ENCODE measurements at regions not wholly inside any gene's neighbourhood (a gene's known extent, or its start where the extent isn't known, plus 50 kb on each side); places are given as distances from the start of the nearest gene placed in this dataset.
"Not testable (repeated sequence)": the region's sequence is repeated elsewhere in the genome, so short reads cannot be mapped to it uniquely, and the experiment has no call there.

DNA sequence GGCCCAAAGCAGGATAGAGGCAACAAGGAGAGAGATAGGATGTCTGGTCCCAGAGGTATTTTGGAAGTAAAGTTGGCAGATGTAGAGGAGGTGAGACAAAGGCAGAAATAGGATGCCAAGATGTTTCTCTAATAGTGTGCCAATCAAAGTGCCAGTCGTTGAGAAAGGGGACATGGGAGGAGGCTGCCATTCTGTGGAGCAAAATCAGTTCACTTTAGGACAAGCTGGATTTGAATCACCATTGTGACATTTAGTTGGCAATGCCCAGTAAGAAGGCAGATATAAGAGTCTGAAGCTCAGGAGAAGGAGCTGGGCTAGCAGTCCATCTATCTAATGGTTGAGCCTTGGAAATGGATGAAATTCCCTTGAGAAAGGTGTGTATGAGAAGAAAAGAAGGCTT is 53.8 kb downstream of the ADRB2 start:
- DNase-seq (ENCODE audit: low read depth) = no peak

DNA sequence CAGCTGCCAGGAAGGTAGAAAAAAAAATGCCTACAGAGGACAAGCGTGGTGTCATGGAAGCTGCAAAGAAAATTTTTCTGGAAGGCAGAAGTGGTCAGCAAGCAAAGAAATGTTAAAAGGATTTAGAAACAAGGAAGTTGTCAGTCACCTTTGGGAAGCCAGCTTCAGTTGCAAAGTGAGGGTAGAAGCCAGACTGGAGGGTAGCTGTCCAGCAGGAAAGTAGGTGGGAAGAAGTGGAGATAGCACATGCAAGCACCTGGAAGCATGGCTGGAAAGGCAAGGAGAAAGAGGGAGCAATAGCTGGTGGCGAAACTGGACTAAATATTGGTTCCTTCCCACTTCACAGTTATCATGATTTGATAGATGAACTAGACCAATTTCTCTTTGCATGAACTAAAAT is 54.3 kb downstream of the ADRB2 start:
- no peak for DNase-seq (ENCODE audit: low read depth)

DNA sequence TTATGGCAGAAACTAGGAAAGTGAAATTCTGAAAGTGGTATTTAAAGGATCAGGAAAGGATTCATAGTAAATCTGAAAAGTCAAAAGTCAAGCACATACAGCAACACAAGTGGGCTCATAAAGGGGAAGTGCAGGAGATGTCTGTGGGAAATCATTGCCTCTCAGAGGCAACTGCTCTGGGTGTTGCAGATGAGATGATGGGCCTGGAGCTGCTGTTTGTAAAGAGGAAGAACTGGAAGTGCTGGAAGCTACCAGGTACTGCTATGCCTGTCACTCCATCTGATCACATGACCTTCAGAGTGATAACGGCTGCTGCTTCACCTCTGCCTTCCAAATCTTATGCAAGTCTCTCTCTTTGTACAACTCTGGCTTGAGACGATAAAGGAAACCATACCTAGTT is 55.9 kb downstream of the ADRB2 start:
- no peak for DNase-seq (ENCODE audit: low read depth)

DNA sequence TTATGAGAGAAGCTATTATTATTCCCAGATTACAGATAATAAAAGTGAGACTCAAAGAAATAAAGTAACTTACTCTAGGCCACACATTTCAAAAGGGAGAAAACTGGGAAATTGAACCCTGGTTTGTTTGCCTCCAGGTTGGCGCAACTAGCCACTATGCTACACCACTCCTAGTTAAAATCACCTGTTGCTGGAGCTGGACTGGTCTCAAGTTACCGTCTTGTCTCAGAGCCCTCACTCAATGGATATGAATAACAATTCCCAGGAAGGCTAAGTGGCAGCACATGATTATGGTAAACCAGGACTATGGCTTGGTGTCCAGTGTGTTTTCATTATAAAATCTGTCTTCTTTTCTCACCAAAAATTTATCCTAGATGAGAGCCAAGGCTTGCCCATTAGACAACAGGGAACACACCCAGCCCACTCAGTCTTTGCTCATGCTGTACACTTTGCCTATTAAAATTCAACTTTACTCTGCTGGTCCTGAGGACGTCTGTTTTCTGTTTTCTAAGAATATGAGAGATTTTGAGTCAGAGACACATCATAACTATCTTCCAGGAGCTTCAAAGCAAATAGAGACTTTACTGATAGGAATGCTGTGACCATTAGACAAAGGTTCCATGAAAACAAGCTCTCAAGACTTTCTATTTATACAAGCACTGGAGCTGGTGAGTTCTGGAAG is 58.1 kb downstream of the ADRB2 start:
- no peak for DNase-seq (ENCODE audit: low read depth)

DNA sequence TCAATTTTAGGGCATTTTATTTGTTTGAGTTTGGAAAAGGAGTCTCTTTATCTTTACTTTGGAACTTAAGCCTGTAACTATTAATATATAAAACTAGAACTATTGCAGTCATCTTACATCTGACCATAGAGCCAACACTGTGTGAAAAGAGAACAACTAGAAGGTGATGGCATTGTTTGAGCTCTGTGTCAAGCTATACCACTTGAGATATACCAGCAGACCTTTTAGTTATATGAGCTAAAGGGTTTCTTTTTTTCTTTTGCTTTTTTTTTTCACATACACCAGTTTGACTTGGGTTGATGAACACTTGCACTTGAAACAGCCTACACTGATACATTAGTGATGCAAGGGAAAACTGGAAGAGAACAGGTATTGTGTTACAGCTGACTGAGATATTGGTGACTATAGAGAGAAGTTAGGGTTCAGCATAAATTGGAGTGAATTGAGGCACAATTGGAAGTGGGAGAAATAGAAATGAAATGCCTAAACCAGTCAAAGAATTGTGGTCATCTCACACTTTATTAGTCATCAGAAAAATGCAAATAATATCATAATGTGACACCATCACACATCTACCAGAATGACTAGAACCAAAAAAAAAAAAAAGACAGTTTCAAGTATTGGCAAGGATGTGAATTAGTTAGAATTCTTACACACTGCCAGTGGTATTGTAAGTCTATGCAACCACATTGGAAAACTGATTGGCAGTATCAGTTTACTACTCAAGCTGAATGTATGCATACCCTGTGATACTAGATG is 60.9 kb downstream of the ADRB2 start:
- no peak for DNase-seq (ENCODE audit: low read depth)

DNA sequence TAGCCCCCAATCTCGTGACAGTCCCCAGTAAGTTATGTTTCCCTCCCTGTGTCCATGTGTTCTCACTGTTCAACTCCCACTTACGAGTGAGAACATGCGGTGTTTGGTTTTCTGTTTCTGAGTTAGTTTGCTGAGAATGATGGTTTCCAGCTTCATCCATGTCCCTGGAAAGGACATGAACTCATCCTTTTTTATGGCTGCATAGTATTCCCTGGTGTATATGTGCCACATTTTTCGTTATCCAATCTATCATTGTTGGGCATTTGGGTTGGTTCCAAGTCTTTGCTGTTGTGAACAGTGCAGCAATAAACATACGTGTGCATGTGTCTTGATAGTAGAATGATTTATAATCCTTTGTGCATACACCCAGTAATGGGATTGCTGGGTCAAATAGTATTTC is 63.5 kb downstream of the ADRB2 start:
- DNase-seq (ENCODE audit: low read depth) = not testable (repeated sequence)

DNA sequence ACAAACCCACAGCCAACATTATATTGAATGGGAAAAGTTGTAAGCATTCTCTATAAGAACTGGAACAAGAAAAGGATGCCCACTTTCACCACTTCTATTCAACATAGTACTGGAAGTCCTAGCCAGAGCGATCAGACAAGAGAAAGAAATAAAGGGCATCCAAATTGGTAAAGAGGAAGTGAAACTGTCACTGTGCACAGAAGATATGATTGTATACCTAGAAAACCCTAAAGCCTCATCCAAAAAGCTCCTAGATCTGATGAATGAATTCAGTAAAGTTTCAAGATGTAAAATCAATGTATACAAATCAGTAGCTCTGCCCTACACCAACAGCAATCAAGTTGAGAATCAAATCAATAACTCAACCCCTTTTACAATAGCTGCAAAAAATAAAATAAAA is 69.0 kb downstream of the ADRB2 start:
- DNase-seq (ENCODE audit: low read depth) = not testable (repeated sequence)

DNA sequence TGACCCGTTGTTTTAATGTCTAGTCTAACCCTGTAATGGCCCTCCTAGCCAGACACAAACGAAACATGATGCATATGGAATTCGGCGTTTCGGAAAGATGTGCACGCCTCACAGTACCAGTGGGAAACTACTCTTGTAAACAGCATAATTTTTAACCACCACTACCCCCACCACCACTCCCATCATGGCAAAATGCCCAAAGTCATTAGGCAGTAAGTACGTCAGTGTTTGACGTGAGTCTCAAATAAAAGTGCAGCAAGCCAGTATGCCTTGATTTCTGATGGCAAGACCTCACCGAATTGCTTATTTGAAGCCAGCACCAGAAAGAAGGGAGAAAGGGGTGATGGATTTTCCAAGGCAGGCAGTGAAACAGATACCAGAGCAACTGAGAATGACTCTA is 71.4 kb downstream of the ADRB2 start:
- no peak for DNase-seq (ENCODE audit: low read depth)

DNA sequence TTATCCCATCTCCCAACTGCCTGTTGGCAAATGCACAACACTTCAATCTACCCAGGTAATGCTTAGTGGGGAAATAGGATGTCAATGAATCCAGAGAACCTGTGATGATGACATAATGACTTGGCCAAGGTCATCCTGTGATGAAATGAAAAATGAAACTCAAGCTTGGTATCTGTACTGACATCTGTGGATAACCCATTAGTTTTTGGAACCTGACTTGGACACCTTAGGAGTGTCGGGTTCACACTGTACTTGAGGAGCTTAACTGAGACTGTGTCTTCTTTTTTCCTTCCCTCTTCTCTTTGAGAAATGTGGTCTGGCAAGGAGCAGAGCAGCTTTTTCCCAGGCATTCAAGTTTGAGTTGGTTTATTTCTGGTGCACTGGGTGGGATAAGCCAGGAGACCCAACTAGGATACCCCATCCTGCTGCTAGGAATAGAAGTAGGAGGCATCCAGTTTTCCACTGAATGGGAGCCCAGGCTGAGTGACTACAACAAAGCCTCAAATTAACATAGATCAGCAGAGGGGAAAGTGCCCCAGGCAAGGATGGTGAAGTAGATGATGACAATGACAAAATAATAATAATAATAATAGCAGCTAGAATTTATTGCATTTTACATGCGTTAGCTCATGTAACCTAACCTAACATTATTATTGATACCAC is 72.1 kb downstream of the ADRB2 start:
- no peak for DNase-seq (ENCODE audit: low read depth)

DNA sequence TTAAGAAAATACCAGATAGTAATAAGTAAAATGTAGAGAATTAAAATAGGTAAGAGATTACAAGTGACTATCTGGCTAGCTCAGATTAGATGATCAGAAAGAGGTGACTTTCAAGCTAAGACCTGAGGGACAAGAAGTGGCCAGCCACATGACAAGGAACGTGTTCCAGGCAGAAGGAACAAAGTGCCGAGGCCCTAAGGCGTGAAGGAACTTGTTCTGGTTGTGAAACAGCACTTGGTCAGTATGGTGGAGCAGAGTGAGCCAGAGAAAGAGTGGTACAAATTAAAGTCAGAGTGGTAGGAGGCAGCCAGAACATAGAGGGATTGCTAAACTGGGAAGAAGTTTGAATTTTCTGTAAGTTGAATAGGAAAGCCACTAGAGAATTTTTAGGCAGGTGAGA is 73.6 kb downstream of the ADRB2 start:
- DNase-seq (ENCODE audit: low read depth) = no peak

DNA sequence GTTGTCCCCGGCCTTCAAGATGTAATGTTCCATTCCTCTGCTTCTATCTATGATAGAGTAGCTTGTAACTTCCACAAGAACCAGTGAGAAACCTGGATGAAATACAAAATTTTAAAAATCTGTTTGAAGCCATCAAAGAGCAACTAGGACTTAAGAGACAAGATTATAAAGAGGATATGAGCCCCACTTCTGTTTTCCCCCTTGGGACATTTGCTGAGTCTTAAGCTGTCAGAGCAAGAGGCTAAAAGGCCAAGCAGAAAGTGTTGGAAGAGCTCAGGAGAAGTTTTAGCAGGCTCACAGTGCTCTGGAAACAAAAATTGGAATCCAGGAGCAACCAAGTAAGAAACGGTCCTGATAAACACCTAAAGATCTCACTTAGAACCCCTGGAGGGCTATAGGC is 76.1 kb downstream of the ADRB2 start:
- DNase-seq (ENCODE audit: low read depth) = no peak

DNA sequence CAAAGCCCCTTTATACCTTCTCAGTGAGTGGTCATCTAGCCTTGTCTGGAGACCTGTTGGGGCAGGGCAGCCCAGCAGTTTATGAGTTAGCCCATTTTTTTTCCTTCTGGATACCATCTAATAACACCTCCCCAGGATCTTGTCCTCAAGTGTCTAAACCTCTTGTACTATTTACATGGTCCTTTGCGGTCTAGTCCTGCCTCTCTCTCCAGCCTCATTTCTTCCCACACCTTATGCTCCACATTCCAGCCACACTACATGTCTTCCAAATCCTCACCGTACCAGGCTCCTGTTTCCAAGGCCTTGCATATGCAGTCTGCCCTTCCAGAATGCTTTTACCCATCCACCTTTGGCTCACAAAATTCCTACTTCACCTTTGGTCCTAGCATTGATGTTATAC is 77.2 kb downstream of the ADRB2 start:
- DNase-seq (ENCODE audit: low read depth) = no peak

DNA sequence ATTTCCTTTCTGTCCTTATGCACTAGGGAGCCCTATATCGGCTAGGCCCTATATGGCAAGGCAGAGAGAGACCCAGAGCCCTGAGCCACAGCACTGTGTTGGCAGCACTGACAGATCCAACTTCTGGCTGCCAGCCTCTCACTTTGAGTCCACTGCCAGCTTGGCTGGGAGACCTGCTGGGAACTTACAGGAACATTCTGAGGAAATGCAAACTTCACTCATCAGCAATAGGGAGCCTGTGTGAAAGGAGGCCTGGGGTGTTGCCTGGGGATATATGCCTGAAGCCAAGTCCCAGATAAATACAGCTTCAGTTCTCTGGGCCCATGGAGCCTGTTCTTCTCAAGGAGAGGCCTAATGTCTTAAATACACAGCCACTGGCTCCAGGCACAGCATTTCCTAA is 78.0 kb downstream of the ADRB2 start:
- no peak for DNase-seq (ENCODE audit: low read depth)

DNA sequence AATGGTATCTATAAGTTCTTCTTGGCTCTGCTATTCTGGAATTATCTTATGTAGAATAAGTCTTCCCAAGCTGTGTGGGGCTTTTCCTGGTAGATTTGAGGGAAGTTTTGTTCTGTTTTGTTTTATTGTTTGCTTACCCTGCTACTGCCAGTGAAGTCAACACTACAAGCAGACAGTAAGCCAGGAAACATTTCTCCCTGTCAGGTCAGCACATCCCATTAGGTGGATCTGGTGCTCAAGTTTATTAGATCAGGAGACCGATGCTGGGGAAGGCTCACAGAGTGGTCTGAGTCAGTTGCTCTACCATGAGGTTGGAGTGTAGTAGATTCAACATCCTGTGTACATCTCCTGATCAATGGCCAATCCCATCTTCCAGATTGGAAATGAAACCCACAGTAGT is 79.1 kb downstream of the ADRB2 start:
- no peak for DNase-seq (ENCODE audit: low read depth)

DNA sequence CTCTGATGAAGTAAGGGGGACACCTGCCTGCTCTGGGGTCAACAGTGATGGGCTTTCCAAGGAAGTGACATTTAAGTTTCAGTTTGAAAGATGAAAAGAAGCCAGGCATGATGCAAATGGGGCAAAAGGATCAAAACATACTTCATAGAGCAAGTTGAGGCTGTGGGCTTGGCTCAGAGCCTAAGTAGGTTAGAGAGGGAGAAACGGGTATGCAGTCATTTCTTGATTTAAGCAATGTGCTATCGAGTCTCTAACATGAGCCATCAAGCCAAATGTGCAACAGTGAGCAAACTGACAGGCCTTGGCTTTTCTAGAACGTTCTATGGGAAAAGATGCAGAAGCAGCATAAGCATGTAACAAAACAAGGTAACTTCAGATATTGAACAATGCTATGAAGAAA is 80.6 kb downstream of the ADRB2 start:
- no peak for DNase-seq (ENCODE audit: low read depth)

DNA sequence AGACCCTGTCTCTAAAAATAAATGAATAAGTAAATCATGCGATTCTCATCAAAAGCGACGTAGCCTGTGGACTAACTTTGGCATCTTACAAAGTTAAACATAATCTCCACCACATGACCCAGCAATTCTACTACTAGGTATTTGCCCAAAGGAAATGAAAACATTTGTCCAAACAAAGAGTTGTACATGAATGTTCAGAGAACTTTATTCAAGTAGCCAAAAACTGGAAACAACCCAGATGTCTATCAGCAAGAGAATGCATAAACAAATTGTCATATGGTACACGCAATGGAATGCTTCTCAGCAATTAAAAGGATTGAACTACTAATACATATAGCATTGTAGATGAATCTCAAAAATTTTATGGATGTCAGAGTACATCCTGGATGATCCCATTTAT is 82.6 kb downstream of the ADRB2 start:
- DNase-seq (ENCODE audit: low read depth) = peak; percentile 51

DNA sequence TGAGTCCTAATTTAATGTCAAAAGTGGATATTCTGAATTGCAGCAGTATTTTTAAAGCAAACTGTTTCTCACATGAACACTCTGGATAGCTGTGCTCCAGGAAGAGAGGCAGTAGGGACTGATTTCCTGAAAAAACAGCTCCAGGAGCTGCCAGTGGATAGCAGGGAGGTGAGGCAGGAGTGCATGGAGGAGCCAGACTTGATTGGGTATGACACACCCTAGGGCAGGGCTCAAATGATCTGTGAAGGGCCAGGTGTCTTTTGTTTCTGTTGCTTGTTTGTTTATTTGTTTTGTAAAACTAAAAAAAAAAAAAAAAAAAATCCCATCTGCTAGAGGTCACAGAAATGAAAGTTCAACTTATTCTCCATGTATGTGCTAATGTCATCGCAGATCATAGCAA is 83.4 kb downstream of the ADRB2 start:
- DNase-seq (ENCODE audit: low read depth) = no peak

DNA sequence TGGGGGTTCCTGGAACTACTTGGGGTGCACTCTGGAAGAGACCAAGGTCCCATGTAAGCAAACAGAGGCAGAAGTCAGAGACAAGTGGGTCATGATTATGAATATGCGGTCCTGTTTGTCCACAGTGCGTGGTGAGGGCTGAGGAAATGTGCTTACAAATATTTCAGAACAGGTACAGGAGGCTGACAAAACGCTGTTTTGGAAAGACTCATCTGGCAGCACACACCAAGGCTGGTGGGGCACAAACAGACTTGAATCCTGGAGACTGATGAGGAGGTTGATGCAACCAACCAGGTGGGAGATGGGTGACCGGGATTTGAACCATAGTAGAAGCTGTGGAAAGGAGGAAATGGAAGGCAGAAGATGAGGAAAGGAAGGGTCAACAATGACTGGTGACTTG is 83.8 kb downstream of the ADRB2 start:
- DNase-seq (ENCODE audit: low read depth) = no peak

DNA sequence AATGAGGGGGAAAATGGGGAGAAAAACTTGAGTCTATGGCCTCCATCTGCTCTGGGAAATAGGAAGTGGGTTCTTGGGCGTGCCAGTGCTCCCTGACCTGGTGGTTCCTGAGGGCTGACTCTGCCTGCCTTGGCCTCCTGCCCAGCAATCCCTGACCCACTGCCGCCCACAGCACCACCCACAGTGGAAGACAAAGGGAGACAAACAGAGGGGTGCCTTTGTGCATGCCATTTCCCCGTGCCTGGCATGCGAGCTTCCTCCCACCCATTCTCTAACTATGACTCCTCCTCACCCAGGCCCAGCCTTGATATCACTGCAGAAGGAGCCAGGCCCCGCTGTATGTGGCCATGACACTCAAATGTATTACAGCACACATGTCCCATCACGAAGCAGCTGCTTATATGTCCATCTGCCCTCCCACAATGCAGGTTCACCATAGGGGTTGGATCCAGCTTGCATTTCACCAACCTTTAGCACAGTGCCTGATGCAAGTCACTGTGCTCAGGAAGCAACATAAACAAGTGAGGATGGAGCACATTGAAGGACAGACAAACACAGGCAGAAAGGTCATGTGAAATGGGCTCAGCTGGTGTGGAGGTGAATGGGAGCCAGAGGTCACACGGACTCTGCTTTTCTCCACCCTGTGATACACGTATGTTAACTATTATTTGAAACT is 84.4 kb downstream of the ADRB2 start:
- peak; percentile 72 for DNase-seq (ENCODE audit: low read depth)

DNA sequence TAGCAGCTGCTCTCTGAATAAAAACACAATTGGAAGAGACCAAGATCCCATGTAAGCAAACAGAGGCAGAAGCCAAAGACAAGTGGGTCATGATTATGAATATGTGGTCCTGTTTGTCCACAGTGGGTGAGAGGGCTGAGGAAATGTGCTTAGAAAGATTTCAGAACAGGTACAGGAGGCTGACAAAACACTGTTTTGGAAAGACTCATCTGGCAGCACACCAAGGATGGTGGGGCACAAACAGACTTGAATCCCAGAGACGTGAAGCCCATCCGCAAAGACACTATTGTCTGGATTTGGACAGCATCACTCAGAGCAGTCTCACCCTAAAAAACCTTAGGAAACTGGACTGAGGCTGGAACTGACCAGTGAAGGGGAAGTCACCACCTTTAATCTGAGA is 85.0 kb downstream of the ADRB2 start:
- no peak for DNase-seq (ENCODE audit: low read depth)

DNA sequence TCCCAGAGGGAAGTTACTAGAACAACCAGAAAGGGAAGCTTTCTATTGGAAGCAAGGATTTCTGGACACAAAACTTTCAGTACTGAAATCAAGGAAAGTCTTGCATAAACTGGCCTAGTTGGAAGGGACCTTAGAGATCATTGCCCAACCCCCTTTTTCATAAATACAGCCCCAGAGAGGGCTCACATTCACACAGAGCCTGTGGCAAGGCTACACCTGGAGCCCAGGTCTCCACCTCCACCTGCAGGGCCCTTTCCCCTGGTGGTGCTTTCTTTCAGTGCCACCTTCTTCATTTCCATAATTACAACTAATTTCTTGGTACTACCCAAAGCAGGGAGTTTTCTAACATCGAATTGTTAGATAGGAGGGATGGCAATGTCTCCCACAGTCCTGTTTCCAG is 85.7 kb downstream of the ADRB2 start:
- DNase-seq (ENCODE audit: low read depth) = no peak

DNA sequence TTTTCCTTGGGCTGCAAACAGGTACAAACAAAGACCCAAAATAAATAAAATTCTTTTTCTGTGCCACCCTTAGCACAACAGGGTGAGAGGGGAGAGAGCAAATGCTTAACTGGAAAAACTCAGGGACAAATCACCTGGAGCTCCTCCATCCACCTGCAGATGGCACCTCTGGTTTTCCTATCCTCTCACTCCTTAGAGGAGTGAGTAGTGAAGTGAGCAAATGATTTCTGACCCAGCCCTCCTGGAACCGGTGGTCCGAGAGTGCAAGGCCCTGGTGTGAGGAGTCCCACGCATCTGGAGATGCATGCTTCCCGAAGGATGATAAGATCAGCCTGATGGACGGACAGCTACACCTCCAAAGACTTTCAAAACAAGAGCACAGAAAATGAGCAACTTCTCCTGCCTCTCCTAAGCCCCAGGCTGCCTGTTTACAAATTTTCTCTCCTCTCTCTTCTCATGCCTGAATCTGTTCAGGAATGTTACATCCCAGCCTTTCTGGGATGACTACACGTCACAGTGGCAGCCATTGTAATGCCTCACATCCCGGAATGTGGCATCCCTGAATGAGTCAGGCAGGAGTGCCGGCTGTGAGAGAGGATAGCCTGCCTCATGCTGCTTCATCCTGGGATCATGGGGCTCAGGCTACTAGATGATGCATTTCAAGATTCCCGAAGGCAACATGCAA is 86.4 kb downstream of the ADRB2 start:
- no peak for DNase-seq (ENCODE audit: low read depth)
